Panc1 (cell line): ENCODE measurements at regions not wholly inside any gene's neighbourhood (a gene's known extent, or its start where the extent isn't known, plus 50 kb on each side); places are given as distances from the start of the nearest gene placed in this dataset.
A peak's percentile ranks its signal among the peaks of the same experiment; 100 is the strongest.

Source experiments
- ATAC-seq: fragments of 200-7000 bp; cut with Tn5 transposase; 2 replicates; pipeline ENCODE4 v1.9.1; 2020; ENCODE audit warnings: mild to moderate bottlenecking, moderate library complexity
- BruUV-seq: library from RNA; stranded (reverse); fragments of 400-500 nt; replicated peaks from 2 replicates; lab custom pipeline; 2021; lab: Mats Ljungman, UMichigan
- CTCF ChIA-PET: fragments of 300-600 bp; sonication (Branson Sonifier 250); formaldehyde crosslinking; loops from one replicate; lab custom pipeline; 2022; ENCODE audit warnings: antibody characterized with exemption; lab: Charles Lee
- POLR2A ChIA-PET: fragments of 300-600 bp; sonication (Branson Sonifier 250); formaldehyde crosslinking; loops from one replicate; lab custom pipeline; 2022; ENCODE audit warnings: antibody characterized with exemption; lab: Charles Lee
- DNase-seq: peaks from one replicate; pipeline ENCODE4 v3.0.0-alpha.2; 2010; ENCODE audit warnings: low read depth, low spot score
- H3K27ac ChIP-seq: 2 replicates; pipeline ENCODE4 v1.5.1; 2011; ENCODE audit warnings: mild to moderate bottlenecking, low read length, inconsistent platforms
- H3K27me3 ChIP-seq: fragments of 200-500 bp; sonication (Bioruptor generic); 2 replicates; pipeline ENCODE4 v1.6.0; 2014; ENCODE audit warnings: low read length, inconsistent platforms; ENCODE audit not compliant: control insufficient read depth, insufficient read depth
- H3K36me3 ChIP-seq: fragments of 200-500 bp; sonication (Bioruptor generic); 2 replicates; pipeline ENCODE4 v1.5.1; 2014; ENCODE audit warnings: inconsistent platforms, mild to moderate bottlenecking, low read length, moderate library complexity; ENCODE audit not compliant: control insufficient read depth, insufficient read depth
- H3K4me1 ChIP-seq: 2 replicates; pipeline ENCODE4 v1.5.1; 2011; ENCODE audit warnings: inconsistent platforms, mild to moderate bottlenecking, low read length, moderate library complexity; ENCODE audit not compliant: control insufficient read depth, insufficient read depth
- H3K4me3 ChIP-seq, 2 experiments: 2 replicates each; pipeline ENCODE4 v1.5.1; 2011 to 2012; ENCODE audit warnings: low read depth in 2 of 2, low read length in 2 of 2, mild to moderate bottlenecking in 2 of 2, inconsistent platforms in 1 of 2, moderate library complexity in 1 of 2
- H3K9me3 ChIP-seq: fragments of 200-500 bp; sonication (Bioruptor generic); 2 replicates; pipeline ENCODE4 v1.5.1; 2014; ENCODE audit warnings: low read depth, mild to moderate bottlenecking, inconsistent platforms, low read length, moderate library complexity; ENCODE audit not compliant: control insufficient read depth, insufficient read depth
- CTCF ChIP-seq: fragments of 450-650 bp; IDR thresholded peaks from 2 replicates; pipeline ENCODE4 v1.5.1; 2017; ENCODE audit warnings: mild to moderate bottlenecking
- POLR2AphosphoS5 ChIP-seq: IDR thresholded peaks from 2 replicates; pipeline ENCODE4 v1.6.1; 2012; ENCODE audit warnings: mild to moderate bottlenecking, low read depth, low read length, moderate library complexity
- SIN3A ChIP-seq: IDR thresholded peaks from 2 replicates; pipeline ENCODE4 v1.6.1; 2012; ENCODE audit warnings: low read depth, mild to moderate bottlenecking, low read length, moderate library complexity, borderline replicate concordance; ENCODE audit not compliant: insufficient read depth
- TCF7L2 ChIP-seq: IDR thresholded peaks from 2 replicates; pipeline ENCODE4 v1.6.1; 2011; ENCODE audit warnings: mild to moderate bottlenecking, low read depth, low read length, inconsistent platforms
- in situ Hi-C: cut with HindIII; loops from 2 replicates; pipeline ENCODE4 v1.10.0; 2016; ENCODE audit warnings: low sequenced_read_pairs, low pct_unique_long_range_greater_than_20kb
- intact Hi-C: fragments of 100-400 bp; cut with micrococcal nuclease; formaldehyde crosslinking; loops from one replicate; pipeline ENCODE4 v1.10.0; 2022; ENCODE audit not compliant: unreplicated experiment
- TF ChIP-seq, protein P1 (sequence below), 2 experiments: IDR thresholded peaks; 2 replicates each; pipeline ENCODE4 v1.6.1; 2011 to 2012; ENCODE audit warnings: low read depth in 2 of 2, control low read depth in 1 of 2, low read length in 1 of 2, mild to moderate bottlenecking in 1 of 2, moderate library complexity in 1 of 2; ENCODE audit not compliant: insufficient read depth in 1 of 2

- DNase-seq = no peak
- Histone ChIP-seq H3K9me3 (peaks cover 8% of the 10 kb centered on the region; the same call in 1 of the 2 replicates), H3K4me1 (peaks cover 8% of the 10 kb centered on the region; the same call in 1 of the 2 replicates), H3K36me3 (no peaks in the 10 kb centered on the region), H3K27ac (no peak overlapping the region; the same call in 1 of the 2 replicates), H3K4me3 (no peak overlapping the region), H3K27me3 (no peaks in the 10 kb centered on the region)
- intact Hi-C loops (no loop called here), in situ Hi-C loops (no loop called here)
- TF ChIP-seq, protein P1, sequence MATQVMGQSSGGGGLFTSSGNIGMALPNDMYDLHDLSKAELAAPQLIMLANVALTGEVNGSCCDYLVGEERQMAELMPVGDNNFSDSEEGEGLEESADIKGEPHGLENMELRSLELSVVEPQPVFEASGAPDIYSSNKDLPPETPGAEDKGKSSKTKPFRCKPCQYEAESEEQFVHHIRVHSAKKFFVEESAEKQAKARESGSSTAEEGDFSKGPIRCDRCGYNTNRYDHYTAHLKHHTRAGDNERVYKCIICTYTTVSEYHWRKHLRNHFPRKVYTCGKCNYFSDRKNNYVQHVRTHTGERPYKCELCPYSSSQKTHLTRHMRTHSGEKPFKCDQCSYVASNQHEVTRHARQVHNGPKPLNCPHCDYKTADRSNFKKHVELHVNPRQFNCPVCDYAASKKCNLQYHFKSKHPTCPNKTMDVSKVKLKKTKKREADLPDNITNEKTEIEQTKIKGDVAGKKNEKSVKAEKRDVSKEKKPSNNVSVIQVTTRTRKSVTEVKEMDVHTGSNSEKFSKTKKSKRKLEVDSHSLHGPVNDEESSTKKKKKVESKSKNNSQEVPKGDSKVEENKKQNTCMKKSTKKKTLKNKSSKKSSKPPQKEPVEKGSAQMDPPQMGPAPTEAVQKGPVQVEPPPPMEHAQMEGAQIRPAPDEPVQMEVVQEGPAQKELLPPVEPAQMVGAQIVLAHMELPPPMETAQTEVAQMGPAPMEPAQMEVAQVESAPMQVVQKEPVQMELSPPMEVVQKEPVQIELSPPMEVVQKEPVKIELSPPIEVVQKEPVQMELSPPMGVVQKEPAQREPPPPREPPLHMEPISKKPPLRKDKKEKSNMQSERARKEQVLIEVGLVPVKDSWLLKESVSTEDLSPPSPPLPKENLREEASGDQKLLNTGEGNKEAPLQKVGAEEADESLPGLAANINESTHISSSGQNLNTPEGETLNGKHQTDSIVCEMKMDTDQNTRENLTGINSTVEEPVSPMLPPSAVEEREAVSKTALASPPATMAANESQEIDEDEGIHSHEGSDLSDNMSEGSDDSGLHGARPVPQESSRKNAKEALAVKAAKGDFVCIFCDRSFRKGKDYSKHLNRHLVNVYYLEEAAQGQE (IDR thresholded peaks at IDR 0.05; ENCODE audit: insufficient read depth in 1 of 2, low read depth in 2 of 2, low read length in 1 of 2) = no peak
- TF ChIP-seq POLR2AphosphoS5 = no peak
- no peak for TF ChIP-seq CTCF
- TF ChIP-seq TCF7L2 = no peak
- no peak for TF ChIP-seq SIN3A
- POLR2A ChIA-PET = no interaction called here
- no TSS peak for BruUV-seq
- ATAC-seq = no peak
- CTCF ChIA-PET = no interaction called here
These were observed 1113.1 kb upstream of the CITED2 start for GRCh38 chr6:140487586-140487985.

DNA sequence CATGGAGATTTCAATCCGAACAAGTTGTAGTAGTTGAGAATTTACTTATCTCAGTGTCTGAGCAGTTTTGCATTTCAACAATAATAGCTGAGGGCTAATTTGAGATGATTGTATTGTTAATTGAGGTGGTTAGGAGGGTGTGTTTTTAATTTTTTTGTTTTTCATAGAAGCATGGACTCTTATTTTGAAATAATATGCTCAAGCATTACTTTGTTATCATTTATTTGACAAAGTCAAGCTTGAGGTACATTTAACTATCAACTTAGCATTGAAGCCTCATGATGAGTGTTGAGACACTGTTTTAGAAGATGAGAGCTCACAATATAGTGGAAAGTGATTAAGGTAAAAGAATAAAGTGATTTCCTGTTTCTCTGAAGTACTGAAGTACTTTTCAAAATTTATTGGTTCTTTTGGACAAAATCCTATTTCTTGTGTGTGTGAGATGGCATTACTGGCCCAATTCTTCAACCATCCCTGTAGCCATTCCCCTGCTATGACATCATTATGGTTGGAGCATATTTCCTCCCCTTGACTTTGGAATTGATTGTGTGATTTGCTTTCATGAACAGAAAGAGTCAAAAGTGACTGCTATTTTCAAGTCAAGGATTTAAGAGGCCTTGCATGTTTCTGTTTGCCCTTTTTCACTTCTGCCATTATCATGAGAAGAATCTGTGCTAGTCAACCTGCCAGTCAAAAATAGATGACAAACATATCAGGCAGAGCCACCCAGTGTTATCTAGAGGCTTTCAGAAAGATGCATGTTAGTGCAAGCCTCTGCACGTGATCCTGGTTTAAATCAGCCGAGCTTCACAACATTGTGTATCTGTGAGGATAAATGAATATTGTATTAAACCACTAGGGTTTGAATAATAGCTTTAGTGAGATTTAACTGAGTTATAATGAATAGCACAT is 1112.3 kb upstream of the CITED2 start:
- H3K36me3 ChIP-seq = no peaks in the 10 kb centered on the region
- TF ChIP-seq, protein P1 (IDR thresholded peaks at IDR 0.05; ENCODE audit: insufficient read depth in 1 of 2, low read depth in 2 of 2, low read length in 1 of 2) = no peak
- no peak for TF ChIP-seq SIN3A
- H3K9me3 ChIP-seq = peaks cover 8% of the 10 kb centered on the region; the same call in 1 of the 2 replicates
- no TSS peak for BruUV-seq
- no peaks in the 10 kb centered on the region for H3K27me3 ChIP-seq
- DNase-seq = no peak
- H3K27ac ChIP-seq = peak overlapping the region; percentile 80
- peaks cover 8% of the 10 kb centered on the region; the same call in 1 of the 2 replicates for H3K4me1 ChIP-seq
- 0 out of 2 replicates have a peak, but pooled peaks have one; percentile 21 for ATAC-seq
- in situ Hi-C loops (no loop called here), intact Hi-C loops (no loop called here)
- no peak overlapping the region for H3K4me3 ChIP-seq
- ChIA-PET CTCF (no interaction called here), POLR2A (no interaction called here)
